ENCODE measurements at regions not wholly inside any gene's neighbourhood (a gene's known extent, or its start where the extent isn't known, plus 50 kb on each side); places are given as distances from the start of the nearest gene placed in this dataset.
"Not testable (repeated sequence)": the region's sequence is repeated elsewhere in the genome, so short reads cannot be mapped to it uniquely, and the experiment has no call there.

GRCh38 chr11:82404981-82405380 lies 328.7 kb downstream of the FAM181B start:
- H3K4me3 ChIP-seq (ENCODE audit: control insufficient read depth, low read depth, low read length), result no peak overlapping the region
- DNase-seq (ENCODE audit: low read depth), result no peak
- TF ChIP-seq CTCF (conservative IDR thresholded peaks at IDR 0.05; ENCODE audit: control insufficient read depth, insufficient read depth, low read depth, low read length), result no peak

- H3K4me3 ChIP-seq (ENCODE audit: control insufficient read depth, low read depth, low read length), result no peak overlapping the region
- no peak for DNase-seq (ENCODE audit: low read depth)
- TF ChIP-seq CTCF (conservative IDR thresholded peaks at IDR 0.05; ENCODE audit: control insufficient read depth, insufficient read depth, low read depth, low read length), result no peak
Measured at GRCh38 chr11:82403640-82404305, 329.9 kb downstream of the FAM181B start.

- no peak overlapping the region for H3K4me3 ChIP-seq (ENCODE audit: control insufficient read depth, low read depth, low read length)
- no peak for TF ChIP-seq CTCF (conservative IDR thresholded peaks at IDR 0.05; ENCODE audit: control insufficient read depth, insufficient read depth, low read depth, low read length)
- DNase-seq (ENCODE audit: low read depth), result peak; percentile 61
Measured at GRCh38 chr11:82398300-82398815, 335.3 kb downstream of the FAM181B start.

GRCh38 chr11:82396639-82397038 lies 337.0 kb downstream of the FAM181B start:
- not testable (repeated sequence) for DNase-seq (ENCODE audit: low read depth); H3K4me3 ChIP-seq (ENCODE audit: control insufficient read depth, low read depth, low read length)

GRCh38 chr11:82384308-82384707 lies 349.4 kb downstream of the FAM181B start:
- DNase-seq (ENCODE audit: low read depth), result no peak
- no peak for TF ChIP-seq CTCF (conservative IDR thresholded peaks at IDR 0.05; ENCODE audit: control insufficient read depth, insufficient read depth, low read depth, low read length)
- H3K4me3 ChIP-seq (ENCODE audit: control insufficient read depth, low read depth, low read length), result no peak overlapping the region

GRCh38 chr11:82373781-82374542 lies 359.7 kb downstream of the FAM181B start:
- no peak for TF ChIP-seq CTCF (conservative IDR thresholded peaks at IDR 0.05; ENCODE audit: control insufficient read depth, insufficient read depth, low read depth, low read length)
- no peak for DNase-seq (ENCODE audit: low read depth)
- H3K4me3 ChIP-seq (ENCODE audit: control insufficient read depth, low read depth, low read length), result no peak overlapping the region

- TF ChIP-seq CTCF (conservative IDR thresholded peaks at IDR 0.05; ENCODE audit: control insufficient read depth, insufficient read depth, low read depth, low read length), result no peak
- no peak for DNase-seq (ENCODE audit: low read depth)
- H3K4me3 ChIP-seq (ENCODE audit: control insufficient read depth, low read depth, low read length), result no peak overlapping the region
Measured at GRCh38 chr11:82365351-82365750, 368.3 kb downstream of the FAM181B start.

Data from fibroblast of mammary gland (primary cell).